HG03520 (cell line): ENCODE measurements at regions not wholly inside any gene's neighbourhood (a gene's known extent, or its start where the extent isn't known, plus 50 kb on each side); places are given as distances from the start of the nearest gene placed in this dataset.
"Not testable (repeated sequence)": the region's sequence is repeated elsewhere in the genome, so short reads cannot be mapped to it uniquely, and the experiment has no call there.

Source experiments
- ATAC-seq: cut with Tn5 transposase; IDR thresholded peaks from one replicate; pipeline ENCODE4 v1.9.1; 2021; ENCODE audit warnings: mild to moderate bottlenecking, moderate library complexity; ENCODE audit not compliant: unreplicated experiment

- no peak for ATAC-seq
Measured at GRCh38 chr15:62270216-62270921, 105.3 kb upstream of the C2CD4B start.

GRCh38 chr15:62272290-62272689 is 107.2 kb upstream of the C2CD4B start:
- no peak for ATAC-seq

GRCh38 chr15:62275831-62276230 is 110.7 kb upstream of the C2CD4B start:
- ATAC-seq = no peak

DNA sequence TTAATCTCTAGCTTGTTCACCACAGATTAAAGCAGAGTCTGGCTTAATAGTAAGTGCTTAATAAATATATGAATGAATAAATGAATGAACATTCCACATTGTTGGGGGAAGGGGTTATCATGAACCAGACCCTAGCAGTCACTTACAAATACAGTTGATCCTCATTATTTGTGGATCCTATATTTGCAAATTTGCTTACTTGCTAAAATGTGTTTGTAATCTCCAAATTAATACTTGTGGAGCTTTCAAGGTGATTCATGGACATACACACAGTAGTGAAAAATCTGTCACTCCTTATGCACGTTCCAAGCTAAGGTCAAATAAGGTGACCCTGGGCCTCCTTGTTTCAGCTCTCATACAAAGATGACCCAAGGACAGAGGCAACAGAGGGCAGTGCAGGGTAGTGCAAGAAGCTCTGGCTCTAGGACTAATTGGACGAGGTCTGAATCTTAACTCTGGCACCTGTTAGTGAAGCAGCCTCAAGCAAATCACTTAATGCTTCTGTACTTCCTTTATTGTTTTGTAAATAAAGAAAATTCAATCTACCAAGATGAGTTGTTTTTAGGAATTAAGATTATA is 112.8 kb upstream of the C2CD4B start:
- ATAC-seq = no peak

GRCh38 chr15:62278534-62278933 is 113.4 kb upstream of the C2CD4B start:
- ATAC-seq = no peak

DNA sequence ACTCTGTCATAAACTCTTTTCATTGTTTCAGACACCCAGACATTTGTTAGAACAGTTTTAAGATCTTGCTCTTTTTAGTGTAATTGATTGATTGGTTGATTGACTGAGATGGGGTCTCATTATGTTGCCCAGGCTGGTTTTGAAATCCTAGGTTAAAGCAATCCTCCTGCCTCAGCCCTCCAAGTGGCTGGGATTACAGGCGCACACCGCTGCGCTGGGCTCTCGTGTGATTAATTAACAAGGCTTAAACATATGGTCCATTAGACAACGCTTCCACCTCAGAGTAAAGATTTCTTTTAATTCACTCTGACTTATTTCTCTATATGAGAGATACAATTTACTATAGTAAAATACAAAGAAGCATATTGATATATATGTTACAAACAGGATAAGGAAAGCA is 114.0 kb upstream of the C2CD4B start:
- ATAC-seq = no peak

DNA sequence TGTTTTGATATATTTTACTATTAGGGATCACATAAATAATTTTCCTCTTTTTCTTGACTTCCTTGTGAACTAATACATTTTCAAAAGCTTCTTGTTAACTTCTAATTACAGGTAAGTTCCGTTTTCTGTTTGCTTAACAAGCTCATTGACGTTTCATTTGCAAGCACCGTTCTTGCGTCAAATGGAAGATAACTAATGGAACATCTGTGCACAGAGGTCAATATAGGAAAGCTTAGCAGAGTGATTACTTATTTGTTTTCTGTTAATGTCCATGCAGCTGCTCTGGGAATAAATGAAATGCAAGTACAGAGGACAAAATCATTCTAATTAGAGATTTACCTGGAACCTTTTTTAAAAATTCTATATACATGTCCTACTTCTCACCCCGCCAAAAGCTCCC is 115.5 kb upstream of the C2CD4B start:
- no peak for ATAC-seq

DNA sequence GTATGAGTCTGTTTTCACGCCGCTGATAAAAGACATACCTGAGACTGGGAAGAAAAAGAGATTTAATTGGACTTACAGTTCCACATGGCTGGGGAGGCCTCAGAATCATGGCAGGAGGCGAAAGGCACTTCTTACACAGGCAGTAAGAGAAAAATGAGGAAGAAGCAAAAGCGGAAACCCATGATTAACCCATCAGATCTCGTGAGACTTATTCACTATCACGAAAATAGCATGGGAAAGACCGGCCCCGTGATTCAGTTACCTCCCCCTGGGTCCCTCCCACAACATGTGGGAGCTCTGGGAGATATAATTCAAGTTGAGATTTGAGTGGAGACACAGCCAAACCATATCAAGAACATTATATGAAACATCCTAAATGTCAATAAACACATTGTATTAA is 116.7 kb upstream of the C2CD4B start:
- not testable (repeated sequence) for ATAC-seq

DNA sequence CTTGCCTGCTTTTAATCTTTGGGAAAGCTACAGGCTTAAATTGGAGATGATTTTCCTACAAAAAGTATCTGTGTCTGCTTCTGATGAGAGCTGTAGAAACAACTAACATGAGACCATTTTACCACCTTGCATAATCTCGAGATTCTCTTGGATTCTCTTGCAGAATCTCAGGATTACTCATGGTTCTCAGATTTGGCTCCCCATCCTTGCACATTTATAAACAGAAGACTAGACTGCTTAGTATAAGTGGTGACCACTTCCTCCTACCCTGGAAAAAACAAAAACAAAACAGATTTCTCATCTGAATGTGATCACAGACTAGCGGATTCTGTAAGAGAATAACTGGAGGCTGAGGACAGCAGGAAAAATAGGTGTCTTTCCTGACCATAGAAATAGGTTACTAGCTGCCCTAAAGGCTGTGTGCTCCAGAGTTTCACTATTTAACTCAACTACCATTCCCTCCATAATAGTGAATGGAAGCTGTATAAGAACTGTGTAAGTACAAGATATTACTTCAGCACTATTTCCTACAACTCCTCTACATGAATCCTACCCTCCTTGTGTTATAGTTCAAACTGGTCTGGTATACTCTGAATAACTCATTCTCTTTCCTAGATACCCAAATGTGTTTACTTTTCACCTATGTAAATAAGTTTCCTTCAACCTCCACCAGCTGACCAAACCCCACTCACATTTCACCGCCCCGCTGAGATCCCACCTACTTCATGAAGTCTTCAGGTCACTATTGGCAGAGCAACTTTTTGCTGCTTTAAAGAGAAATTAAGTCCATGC is 122.2 kb upstream of the C2CD4B start:
- ATAC-seq = no peak

GRCh38 chr15:62288361-62289017 is 123.4 kb upstream of the C2CD4B start:
- no peak for ATAC-seq

GRCh38 chr15:62291262-62291661 is 126.2 kb upstream of the C2CD4B start:
- ATAC-seq = no peak

- no peak for ATAC-seq
Measured at GRCh38 chr15:62296756-62297507, 131.8 kb upstream of the C2CD4B start.

DNA sequence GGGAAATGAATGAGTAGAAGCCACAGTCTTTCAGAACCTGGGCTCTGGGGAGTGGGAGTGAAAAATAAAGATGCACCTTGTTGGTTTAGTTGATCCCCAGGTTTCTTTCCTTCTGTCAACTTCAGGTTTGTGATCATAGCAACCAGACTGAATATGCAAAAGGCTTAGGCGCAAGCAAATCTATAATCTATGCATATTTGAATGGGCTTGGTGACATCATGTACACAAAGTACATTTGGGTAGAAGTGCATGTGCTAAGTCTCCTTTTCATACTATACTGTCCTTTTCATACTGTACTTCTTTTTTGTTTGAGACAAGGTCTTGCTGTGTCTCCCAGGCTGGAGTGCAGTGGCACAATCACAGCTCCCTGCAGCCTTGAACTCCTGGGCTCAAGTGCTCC is 132.4 kb upstream of the C2CD4B start:
- ATAC-seq = no peak

DNA sequence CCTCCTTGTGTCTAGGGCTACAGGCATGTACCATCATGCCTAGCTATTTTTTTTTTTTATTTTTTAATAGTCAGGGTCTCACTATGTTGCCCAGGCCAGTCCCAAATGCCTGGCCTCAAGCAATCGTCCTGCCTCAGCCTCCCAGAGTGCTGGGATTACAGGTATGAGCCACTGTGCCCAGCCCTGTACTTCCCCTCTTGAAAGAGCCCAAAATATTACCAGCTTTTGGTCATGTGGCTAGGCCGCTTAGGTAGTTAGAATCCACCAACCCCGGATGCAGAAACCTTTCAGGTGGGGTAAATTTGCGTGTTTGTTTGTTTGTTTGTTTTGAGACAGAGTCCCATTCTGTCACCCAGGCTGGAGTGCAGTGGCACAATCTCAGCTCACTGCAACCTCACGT is 132.8 kb upstream of the C2CD4B start:
- no peak for ATAC-seq

DNA sequence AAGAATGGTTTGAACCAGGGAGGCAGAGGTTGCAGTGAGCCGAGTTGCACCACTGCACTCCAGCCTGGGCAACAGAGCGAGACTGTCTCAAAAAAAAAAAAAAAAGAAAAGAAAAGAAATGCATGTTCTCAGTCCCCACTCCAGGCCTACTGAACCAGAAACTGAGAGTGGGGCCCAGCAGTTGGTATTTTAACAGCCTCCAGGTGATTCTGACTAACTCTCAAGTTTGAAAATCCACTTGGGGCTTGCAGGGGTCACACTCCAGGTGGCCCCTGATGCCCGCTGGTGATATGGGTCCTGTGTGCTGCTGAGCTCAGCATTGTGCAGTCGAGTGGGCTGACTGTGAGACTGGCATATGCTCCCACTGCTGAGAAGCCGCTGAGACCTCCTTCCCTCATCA is 133.7 kb upstream of the C2CD4B start:
- no peak for ATAC-seq

DNA sequence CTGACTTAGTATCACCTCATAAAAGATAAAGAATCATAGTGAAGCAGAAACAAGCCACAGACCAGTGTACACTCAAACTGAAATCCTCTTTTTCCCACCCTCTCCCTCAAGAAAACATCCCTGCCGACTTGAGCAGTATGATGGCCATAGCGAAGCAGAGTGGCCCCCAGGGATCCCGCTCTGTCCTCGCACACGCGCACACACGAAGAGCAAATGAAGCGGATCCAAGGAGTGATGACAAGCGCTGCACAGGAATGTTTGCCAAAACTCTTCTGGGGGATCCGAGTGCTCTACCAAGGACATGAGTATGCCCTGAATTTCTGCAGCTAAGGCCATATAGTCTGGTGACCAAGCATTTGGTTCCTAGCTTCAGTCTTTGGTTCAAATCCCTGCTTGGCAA is 134.5 kb upstream of the C2CD4B start:
- ATAC-seq = no peak

DNA sequence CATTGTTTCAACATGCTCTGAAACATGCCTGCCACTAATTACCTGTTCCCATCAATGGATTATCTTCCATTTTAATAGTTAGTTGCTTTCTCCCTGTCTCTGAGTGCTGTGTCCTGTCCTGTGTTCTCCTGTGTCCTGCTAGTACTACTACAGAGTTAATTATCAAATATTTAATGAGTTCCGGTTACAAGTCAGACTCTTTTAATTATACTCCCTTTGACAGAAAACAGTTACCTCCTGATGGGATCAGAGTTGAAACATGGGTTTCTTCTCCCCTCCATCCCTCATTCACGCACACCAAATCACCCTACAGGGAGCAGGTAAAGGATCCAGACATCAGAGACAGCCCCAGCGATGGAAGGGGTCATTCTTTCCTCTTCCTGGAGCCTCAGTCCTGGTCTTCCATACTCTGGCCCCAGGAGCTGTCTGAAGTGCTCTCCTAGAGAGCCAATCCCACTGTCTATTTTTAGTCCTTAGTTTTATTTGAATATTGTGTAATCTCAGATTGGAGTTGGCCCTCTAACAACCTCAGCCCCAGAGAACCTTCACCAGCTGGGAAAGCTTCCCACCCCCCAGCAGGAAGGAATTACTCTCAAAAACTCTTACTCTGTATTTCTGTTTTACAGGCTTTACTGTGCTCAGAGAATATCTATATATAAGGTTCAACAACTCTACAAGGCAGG is 137.0 kb upstream of the C2CD4B start:
- ATAC-seq = no peak

DNA sequence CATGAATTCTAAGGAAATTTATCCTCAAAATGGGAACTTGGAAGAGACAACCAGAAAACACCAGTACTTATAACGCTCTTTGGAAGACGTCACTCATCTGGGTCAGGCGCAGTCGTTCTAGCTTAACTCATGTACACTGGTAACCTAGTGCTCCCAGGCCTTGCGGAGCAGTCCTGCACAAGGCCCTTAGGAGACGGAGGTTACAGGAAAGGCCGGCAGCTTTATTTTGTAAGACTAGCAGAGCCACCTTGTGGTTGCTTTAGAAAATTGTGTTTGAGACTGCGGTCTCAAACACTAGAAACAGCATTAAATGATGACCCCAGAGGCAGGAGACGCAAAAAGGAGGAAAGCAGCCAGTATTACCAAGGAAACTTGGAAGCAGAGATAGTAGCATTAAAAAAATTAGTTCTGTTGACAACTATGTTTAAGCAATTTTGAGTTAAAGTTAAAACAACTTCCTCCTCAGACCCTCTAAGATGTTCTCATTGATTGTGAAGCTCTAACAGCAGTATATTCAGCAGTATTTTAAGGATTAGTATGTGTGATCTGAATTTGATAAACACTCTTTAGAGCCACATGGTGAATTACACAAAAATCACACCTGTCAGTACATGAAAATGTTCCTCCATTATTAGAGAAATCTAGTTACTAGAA is 141.9 kb upstream of the C2CD4B start:
- no peak for ATAC-seq

- ATAC-seq = no peak
Measured at GRCh38 chr15:62307551-62307950, 142.5 kb upstream of the C2CD4B start.
